ENCODE measurements at regions not wholly inside any gene's neighbourhood (a gene's known extent, or its start where the extent isn't known, plus 50 kb on each side); places are given as distances from the start of the nearest gene placed in this dataset.

DNA sequence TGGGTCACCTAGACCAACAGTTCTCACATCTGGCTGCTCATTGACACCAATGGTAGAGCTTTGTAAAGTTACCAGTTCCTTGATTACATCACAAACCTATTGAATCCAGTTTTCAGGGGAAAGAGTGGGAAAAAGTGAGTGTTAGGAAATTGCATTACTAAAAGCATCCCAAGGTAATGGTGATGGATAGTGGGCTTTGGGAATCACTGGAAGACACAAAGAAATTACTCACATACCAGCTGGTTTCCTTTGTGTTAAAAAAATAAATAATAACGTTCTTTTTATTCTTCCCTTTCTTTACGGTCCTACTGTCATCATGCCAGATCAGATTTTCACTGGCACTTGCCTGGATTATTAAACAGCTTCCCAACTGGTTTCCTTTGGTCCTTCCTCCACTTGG, 370.7 kb downstream of the RFPL4B start:
- no peak for TF ChIP-seq POLR2A (IDR thresholded peaks at IDR 0.05)
- TF ChIP-seq, protein P1, sequence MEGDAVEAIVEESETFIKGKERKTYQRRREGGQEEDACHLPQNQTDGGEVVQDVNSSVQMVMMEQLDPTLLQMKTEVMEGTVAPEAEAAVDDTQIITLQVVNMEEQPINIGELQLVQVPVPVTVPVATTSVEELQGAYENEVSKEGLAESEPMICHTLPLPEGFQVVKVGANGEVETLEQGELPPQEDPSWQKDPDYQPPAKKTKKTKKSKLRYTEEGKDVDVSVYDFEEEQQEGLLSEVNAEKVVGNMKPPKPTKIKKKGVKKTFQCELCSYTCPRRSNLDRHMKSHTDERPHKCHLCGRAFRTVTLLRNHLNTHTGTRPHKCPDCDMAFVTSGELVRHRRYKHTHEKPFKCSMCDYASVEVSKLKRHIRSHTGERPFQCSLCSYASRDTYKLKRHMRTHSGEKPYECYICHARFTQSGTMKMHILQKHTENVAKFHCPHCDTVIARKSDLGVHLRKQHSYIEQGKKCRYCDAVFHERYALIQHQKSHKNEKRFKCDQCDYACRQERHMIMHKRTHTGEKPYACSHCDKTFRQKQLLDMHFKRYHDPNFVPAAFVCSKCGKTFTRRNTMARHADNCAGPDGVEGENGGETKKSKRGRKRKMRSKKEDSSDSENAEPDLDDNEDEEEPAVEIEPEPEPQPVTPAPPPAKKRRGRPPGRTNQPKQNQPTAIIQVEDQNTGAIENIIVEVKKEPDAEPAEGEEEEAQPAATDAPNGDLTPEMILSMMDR (IDR thresholded peaks at IDR 0.05): no peak
- Histone ChIP-seq H3K9me3 (no peaks in the 10 kb centered on the region), H3K4me3 (no peak overlapping the region), H3K27ac (no peak overlapping the region), H3K27me3 (no peaks in the 10 kb centered on the region), H3K36me3 (no peaks in the 10 kb centered on the region), H3K4me1 (no peaks in the 10 kb centered on the region)
- intact Hi-C loops (cut with DNase I; ENCODE audit: low total_unique reads): no loop called here
- DNase-seq: no peak

DNA sequence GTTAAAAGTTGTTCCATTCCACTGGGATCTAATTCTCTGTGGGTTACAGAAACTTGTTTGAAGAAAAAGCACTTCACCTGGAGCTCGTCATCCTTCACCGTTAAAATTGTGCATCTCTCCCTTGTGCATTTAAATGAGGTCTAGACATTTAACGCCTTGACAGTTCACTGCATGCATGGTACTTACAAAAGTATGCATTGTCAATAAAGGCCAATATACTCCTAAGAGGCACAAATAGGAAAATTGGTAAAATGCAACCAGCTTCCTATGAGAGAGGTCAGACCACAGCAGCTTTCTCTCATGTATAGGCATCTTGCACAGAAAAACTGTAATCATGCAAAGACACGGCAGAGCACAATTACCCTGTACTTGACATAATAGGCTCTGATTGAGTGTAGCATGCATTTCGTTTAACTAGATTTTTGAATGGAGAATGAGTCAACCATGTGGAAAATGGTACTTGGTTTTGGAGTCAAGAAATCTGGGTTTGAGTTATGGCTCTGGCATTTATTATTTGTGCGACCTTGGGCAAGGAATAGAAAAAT, 378.5 kb downstream of the RFPL4B start:
- Histone ChIP-seq H3K4me3 (no peak overlapping the region), H3K27me3 (no peaks in the 10 kb centered on the region), H3K9me3 (no peaks in the 10 kb centered on the region), H3K36me3 (no peaks in the 10 kb centered on the region), H3K4me1 (no peaks in the 10 kb centered on the region), H3K27ac (no peak overlapping the region)
- no peak for DNase-seq
- intact Hi-C loops (cut with DNase I; ENCODE audit: low total_unique reads): no loop called here
- TF ChIP-seq POLR2A (IDR thresholded peaks at IDR 0.05): no peak
- TF ChIP-seq, protein P1 (IDR thresholded peaks at IDR 0.05): no peak

DNA sequence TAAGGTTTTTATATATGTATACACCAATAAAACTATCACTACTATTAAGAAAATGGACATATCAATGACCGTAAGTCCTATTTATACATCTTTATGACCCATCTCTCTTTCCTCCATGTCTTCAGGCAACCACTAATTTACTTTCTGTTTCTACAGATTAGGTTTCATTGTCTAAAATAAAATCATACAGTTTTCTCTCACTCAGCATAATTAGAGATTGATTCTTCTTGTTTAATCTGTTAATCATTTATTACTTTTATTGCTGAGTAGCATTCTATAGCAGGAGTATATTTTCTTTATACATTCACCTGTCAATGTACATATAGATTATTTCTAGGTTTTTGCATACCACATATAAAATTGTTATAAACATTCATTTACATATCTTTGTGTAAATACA, 388.0 kb downstream of the RFPL4B start:
- intact Hi-C loops (cut with DNase I; ENCODE audit: low total_unique reads): no loop called here
- H3K27me3 ChIP-seq: no peaks in the 10 kb centered on the region
- TF ChIP-seq POLR2A (IDR thresholded peaks at IDR 0.05): no peak
- TF ChIP-seq, protein P1 (IDR thresholded peaks at IDR 0.05): no peak
- DNase-seq: no peak
- H3K27ac ChIP-seq: no peak overlapping the region
- no peaks in the 10 kb centered on the region for H3K36me3 ChIP-seq
- H3K9me3 ChIP-seq: no peaks in the 10 kb centered on the region
- H3K4me1 ChIP-seq: no peaks in the 10 kb centered on the region
- H3K4me3 ChIP-seq: no peak overlapping the region

DNA sequence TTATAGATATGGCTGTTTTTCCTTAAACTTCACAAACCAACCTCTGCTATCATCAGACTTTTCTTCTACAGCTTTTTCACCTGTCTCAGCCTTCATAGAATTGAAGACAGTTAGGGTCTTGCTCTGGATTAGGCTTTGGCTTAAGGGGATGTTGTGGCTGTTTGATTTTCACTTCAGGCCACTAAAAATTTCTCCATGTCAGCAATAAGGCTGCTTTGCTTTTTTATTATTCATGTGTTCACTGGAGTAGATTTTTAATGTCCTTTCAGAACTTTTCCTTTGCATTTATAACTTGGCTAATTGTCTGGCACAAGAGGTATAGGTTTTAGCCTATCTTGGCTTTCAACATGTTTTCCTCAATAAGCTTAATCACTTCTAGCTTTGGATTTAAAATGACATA, 392.6 kb downstream of the RFPL4B start:
- Histone ChIP-seq H3K4me3 (no peak overlapping the region), H3K36me3 (no peaks in the 10 kb centered on the region), H3K27ac (no peak overlapping the region), H3K27me3 (peaks cover 0 to 3% of the 10 kb centered on the region in 2 donors), H3K4me1 (no peaks in the 10 kb centered on the region), H3K9me3 (no peaks in the 10 kb centered on the region)
- intact Hi-C loops (cut with DNase I; ENCODE audit: low total_unique reads): no loop called here
- DNase-seq: no peak
- TF ChIP-seq, protein P1 (IDR thresholded peaks at IDR 0.05): no peak
- TF ChIP-seq POLR2A (IDR thresholded peaks at IDR 0.05): no peak

GRCh38 chr6:112743323-112743722, 396.2 kb downstream of the RFPL4B start:
- no peaks in the 10 kb centered on the region for H3K36me3 ChIP-seq
- no peaks in the 10 kb centered on the region for H3K9me3 ChIP-seq
- no peak overlapping the region for H3K4me3 ChIP-seq
- no peak for TF ChIP-seq POLR2A (IDR thresholded peaks at IDR 0.05)
- TF ChIP-seq, protein P1 (IDR thresholded peaks at IDR 0.05): no peak
- peaks cover 0 to 3% of the 10 kb centered on the region in 2 donors for H3K27me3 ChIP-seq
- no peak for DNase-seq
- no peak overlapping the region for H3K27ac ChIP-seq
- intact Hi-C loops (cut with DNase I; ENCODE audit: low total_unique reads): no loop called here
- no peaks in the 10 kb centered on the region for H3K4me1 ChIP-seq
